Gastrocnemius medialis (tissue), 4 donors: ENCODE measurements at regions not wholly inside any gene's neighbourhood (a gene's known extent, or its start where the extent isn't known, plus 50 kb on each side); places are given as distances from the start of the nearest gene placed in this dataset.
"Not testable (repeated sequence)": the region's sequence is repeated elsewhere in the genome, so short reads cannot be mapped to it uniquely, and the experiment has no call there.

ENCODE experiments used
- ATAC-seq, 2 donors: fragments of 150-250 bp; one replicate each; pipeline ENCODE4 v1.9.1; 2016
- DNase-seq, 2 donors: peaks; one replicate each; pipeline ENCODE4 v3.0.0-alpha.2; 2019
- H3K27ac ChIP-seq, 4 donors: fragments of 200-600 bp; sonication (generic); 1 replicate in 1 of 4; 2 replicates in 3 of 4; pipeline ENCODE4 v1.5.1; 2016 to 2018; ENCODE audit warnings: mild to moderate bottlenecking in 2 of 4, moderate library complexity in 1 of 4
- H3K27me3 ChIP-seq, 3 donors: fragments of 200-600 bp; sonication (generic) in 2 of 3; 1 replicate in 1 of 3; 2 replicates in 2 of 3; pipeline versions ENCODE4 v1.5.1 to v1.6.0; 2016 to 2019; ENCODE audit warnings: mild to moderate bottlenecking in 1 of 3, moderate library complexity in 1 of 3
- H3K36me3 ChIP-seq, 2 donors: fragments of 200-600 bp; sonication (generic) in 1 of 2; one replicate each; pipeline ENCODE4 v1.5.1; 2017 to 2018
- H3K4me1 ChIP-seq, 2 donors: fragments of 200-600 bp; sonication (generic) in 1 of 2; one replicate each; pipeline ENCODE4 v1.5.1; 2016 to 2017; ENCODE audit warnings: mild to moderate bottlenecking in 2 of 2
- H3K4me3 ChIP-seq, 4 donors: fragments of 200-600 bp; sonication (generic) in 3 of 4; 1 replicate in 1 of 4; 2 replicates in 3 of 4; pipeline ENCODE4 v1.5.1; 2016 to 2019; ENCODE audit warnings: mild to moderate bottlenecking in 2 of 4
- H3K9me3 ChIP-seq, 3 donors: fragments of 200-600 bp; sonication (generic) in 2 of 3; 1 replicate in 1 of 3; 2 replicates in 2 of 3; pipeline ENCODE4 v1.5.1; 2016 to 2019
- POLR2A ChIP-seq, 2 donors: fragments of 450-650 bp; IDR thresholded peaks; one replicate each; pipeline ENCODE4 v1.6.1; 2017; ENCODE audit warnings: antibody characterized with exemption in 2 of 2, mild to moderate bottlenecking in 2 of 2, moderate library complexity in 2 of 2
- in situ Hi-C, 4 donors: fragments of 200-750 bp; cut with MboI; loops; one replicate each; pipeline versions ENCODE4 v1.15.0 to v1.8.0; 2017; ENCODE audit warnings: low sequenced_read_pairs in 4 of 4
- intact Hi-C: fragments of 100-400 bp; cut with DNase I; formaldehyde crosslinking; loops from one replicate; pipeline ENCODE4 v1.15.1; 2023; ENCODE audit warnings: low total_unique reads
- TF ChIP-seq, protein P1 (sequence below), 5 experiments: fragments of 450-650 bp in 3 of 5; fragments of 200-600 bp in 2 of 5; sonication (generic) in 2 of 5; IDR thresholded peaks in 4 of 5; conservative IDR thresholded peaks in 1 of 5; 1 replicate in 4 of 5; 2 replicates in 1 of 5; pipeline ENCODE4 v1.5.1; 2016 to 2019; ENCODE audit warnings: antibody characterized with exemption in 5 of 5, mild to moderate bottlenecking in 3 of 5, moderate library complexity in 3 of 5

- no peak for ATAC-seq
- Histone ChIP-seq H3K4me1 (no peaks in the 10 kb centered on the region), H3K9me3 (no peaks in the 10 kb centered on the region), H3K36me3 (no peaks in the 10 kb centered on the region), H3K4me3 (no peak overlapping the region), H3K27ac (no peak overlapping the region), H3K27me3 (no peaks in the 10 kb centered on the region)
- TF ChIP-seq, protein P1, sequence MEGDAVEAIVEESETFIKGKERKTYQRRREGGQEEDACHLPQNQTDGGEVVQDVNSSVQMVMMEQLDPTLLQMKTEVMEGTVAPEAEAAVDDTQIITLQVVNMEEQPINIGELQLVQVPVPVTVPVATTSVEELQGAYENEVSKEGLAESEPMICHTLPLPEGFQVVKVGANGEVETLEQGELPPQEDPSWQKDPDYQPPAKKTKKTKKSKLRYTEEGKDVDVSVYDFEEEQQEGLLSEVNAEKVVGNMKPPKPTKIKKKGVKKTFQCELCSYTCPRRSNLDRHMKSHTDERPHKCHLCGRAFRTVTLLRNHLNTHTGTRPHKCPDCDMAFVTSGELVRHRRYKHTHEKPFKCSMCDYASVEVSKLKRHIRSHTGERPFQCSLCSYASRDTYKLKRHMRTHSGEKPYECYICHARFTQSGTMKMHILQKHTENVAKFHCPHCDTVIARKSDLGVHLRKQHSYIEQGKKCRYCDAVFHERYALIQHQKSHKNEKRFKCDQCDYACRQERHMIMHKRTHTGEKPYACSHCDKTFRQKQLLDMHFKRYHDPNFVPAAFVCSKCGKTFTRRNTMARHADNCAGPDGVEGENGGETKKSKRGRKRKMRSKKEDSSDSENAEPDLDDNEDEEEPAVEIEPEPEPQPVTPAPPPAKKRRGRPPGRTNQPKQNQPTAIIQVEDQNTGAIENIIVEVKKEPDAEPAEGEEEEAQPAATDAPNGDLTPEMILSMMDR (IDR thresholded peaks at IDR 0.05 in 4 of 5, conservative IDR thresholded peaks at IDR 0.05 in 1 of 5) = no peak
- TF ChIP-seq POLR2A (IDR thresholded peaks at IDR 0.05) = no peak
- in situ Hi-C loops = no loop called here
- DNase-seq = no peak
- intact Hi-C loops = no loop called here
Observed at GRCh38 chr2:154568413-154568812, 130.1 kb upstream of the KCNJ3 start.

DNA sequence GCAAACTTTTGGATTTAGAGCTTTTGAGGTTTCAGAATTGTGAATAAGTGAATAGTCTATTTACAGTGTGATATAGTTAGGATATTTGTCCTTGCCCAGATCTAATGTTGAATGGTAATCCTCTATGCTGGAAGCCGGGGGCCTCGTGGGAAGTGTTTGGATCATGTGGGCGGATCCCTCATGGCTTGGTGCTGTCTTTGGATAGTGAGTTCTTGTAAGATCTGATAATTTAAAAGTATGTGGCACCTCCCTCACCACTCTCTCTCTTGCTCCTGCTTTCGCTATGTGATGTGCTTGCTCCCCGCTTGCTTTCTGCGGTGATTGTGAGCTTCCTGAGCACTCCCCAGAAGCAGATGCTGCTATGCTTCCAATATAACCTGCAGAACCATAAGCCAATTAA is 128.0 kb upstream of the KCNJ3 start:
- no peak for ATAC-seq
- Histone ChIP-seq H3K27ac (no peak overlapping the region), H3K9me3 (no peaks in the 10 kb centered on the region), H3K36me3 (no peaks in the 10 kb centered on the region), H3K27me3 (no peaks in the 10 kb centered on the region), H3K4me1 (no peaks in the 10 kb centered on the region), H3K4me3 (no peak overlapping the region)
- intact Hi-C loops = no loop called here
- in situ Hi-C loops = no loop called here
- no peak for TF ChIP-seq POLR2A (IDR thresholded peaks at IDR 0.05)
- TF ChIP-seq, protein P1 (IDR thresholded peaks at IDR 0.05 in 4 of 5, conservative IDR thresholded peaks at IDR 0.05 in 1 of 5) = no peak
- DNase-seq = no peak

GRCh38 chr2:154576699-154577098 is 121.8 kb upstream of the KCNJ3 start:
- ATAC-seq, H3K27me3 ChIP-seq, H3K27ac ChIP-seq, DNase-seq, H3K9me3 ChIP-seq, H3K36me3 ChIP-seq, H3K4me1 ChIP-seq, intact Hi-C loops, H3K4me3 ChIP-seq, in situ Hi-C loops: not testable (repeated sequence)

DNA sequence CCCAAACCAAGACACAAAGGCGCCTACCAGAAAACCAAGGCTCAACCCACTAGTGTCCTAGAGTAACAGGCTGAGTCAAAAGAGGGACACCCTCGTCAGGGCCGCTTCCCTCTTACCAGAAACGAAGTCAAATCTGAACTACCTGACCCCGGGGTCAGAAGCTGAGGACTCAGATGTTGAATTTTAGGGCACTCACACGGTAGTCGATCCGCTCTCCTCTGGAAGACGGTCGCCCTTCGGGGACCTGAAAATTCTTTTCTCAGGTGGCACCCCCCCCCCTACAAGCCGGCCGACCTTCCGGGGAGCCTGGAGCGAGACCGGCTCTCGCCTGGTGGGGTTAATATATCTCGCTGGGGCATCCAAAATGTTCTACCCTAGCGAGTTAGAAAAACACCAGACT is 121.1 kb upstream of the KCNJ3 start:
- no peaks in the 10 kb centered on the region for H3K27me3 ChIP-seq
- no peaks in the 10 kb centered on the region for H3K9me3 ChIP-seq
- DNase-seq (no peak), ATAC-seq (no peak)
- in situ Hi-C loops (no loop called here), intact Hi-C loops (no loop called here)
- no peaks in the 10 kb centered on the region for H3K36me3 ChIP-seq
- no peak overlapping the region for H3K27ac ChIP-seq
- H3K4me1 ChIP-seq = no peaks in the 10 kb centered on the region
- H3K4me3 ChIP-seq = no peak overlapping the region
- TF ChIP-seq, protein P1 (IDR thresholded peaks at IDR 0.05 in 4 of 5, conservative IDR thresholded peaks at IDR 0.05 in 1 of 5) = no peak
- TF ChIP-seq POLR2A (IDR thresholded peaks at IDR 0.05) = no peak

GRCh38 chr2:154580767-154581166 is 117.7 kb upstream of the KCNJ3 start:
- in situ Hi-C loops (no loop called here), intact Hi-C loops (no loop called here)
- H3K4me1 ChIP-seq = no peaks in the 10 kb centered on the region
- DNase-seq (no peak), ATAC-seq (no peak)
- H3K27me3 ChIP-seq = no peaks in the 10 kb centered on the region
- no peaks in the 10 kb centered on the region for H3K36me3 ChIP-seq
- no peaks in the 10 kb centered on the region for H3K9me3 ChIP-seq
- H3K4me3 ChIP-seq = no peak overlapping the region
- TF ChIP-seq, protein P1 (IDR thresholded peaks at IDR 0.05 in 4 of 5, conservative IDR thresholded peaks at IDR 0.05 in 1 of 5) = no peak
- no peak for TF ChIP-seq POLR2A (IDR thresholded peaks at IDR 0.05)
- H3K27ac ChIP-seq = no peak overlapping the region

DNA sequence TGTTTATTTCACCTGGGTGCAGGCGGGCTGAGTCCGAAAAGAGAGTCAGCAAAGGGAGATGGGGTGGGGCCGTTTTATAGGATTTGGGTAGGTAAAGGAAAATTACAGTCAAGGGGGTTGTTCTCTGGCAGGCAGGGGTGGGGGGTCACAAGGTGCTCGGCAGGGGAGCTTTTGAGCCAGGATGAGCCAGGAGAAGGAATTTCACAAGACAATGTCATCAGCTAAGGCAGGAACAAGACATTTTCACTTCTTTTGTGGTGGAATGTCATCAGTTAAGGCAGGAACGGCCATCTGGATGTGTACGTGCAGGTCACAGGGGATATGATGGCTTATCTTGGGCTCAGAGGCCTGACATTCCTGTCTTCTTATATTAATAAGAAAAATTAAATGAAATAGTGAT is 115.8 kb upstream of the KCNJ3 start:
- H3K36me3 ChIP-seq, H3K9me3 ChIP-seq, ATAC-seq, DNase-seq, intact Hi-C loops, H3K4me3 ChIP-seq, H3K27ac ChIP-seq, H3K4me1 ChIP-seq, H3K27me3 ChIP-seq, in situ Hi-C loops: not testable (repeated sequence)

DNA sequence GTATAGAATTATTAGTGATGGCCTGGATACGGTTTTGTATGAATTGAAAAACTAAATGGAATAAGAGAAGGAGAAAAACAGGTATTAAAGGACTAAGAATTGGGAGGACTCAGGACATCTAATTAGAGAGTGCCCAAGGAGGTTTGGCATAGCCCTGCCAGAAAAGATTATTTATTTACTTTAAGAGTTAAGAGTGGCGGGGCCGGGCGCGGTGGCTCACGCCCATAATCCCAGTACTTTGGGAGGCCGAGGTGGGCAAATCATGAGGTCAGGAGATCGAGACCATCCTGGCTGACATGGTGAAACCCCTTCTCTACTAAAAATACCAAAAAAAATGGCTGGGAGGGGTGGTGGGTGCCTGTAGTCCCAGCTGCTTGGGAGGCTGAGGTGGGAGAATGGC is 115.2 kb upstream of the KCNJ3 start:
- H3K36me3 ChIP-seq, H3K9me3 ChIP-seq, DNase-seq, intact Hi-C loops, H3K27me3 ChIP-seq, H3K4me3 ChIP-seq, ATAC-seq, in situ Hi-C loops, H3K4me1 ChIP-seq, H3K27ac ChIP-seq: not testable (repeated sequence)
